Kidney (tissue), 13 donors: ENCODE measurements at regions not wholly inside any gene's neighbourhood (a gene's known extent, or its start where the extent isn't known, plus 50 kb on each side); places are given as distances from the start of the nearest gene placed in this dataset.

Experiments
- DNase-seq, 5 donors: peaks; one replicate each; pipeline ENCODE4 v3.0.0-alpha.2; 2013 to 2020
- FAIRE-seq: peaks from 2 replicates; lab custom pipeline; 2012; peaks lifted over from hg19 to GRCh38; lab: Jason Lieb, UNC
- H3K27ac ChIP-seq, 2 donors: one replicate each; pipeline ENCODE4 v1.7.0; 2013; ENCODE audit warnings: low read depth in 2 of 2, low read length in 2 of 2, inconsistent platforms in 1 of 2
- H3K27me3 ChIP-seq: one replicate; pipeline ENCODE4 v1.7.1; 2013; ENCODE audit warnings: low read length, inconsistent platforms; ENCODE audit not compliant: control insufficient read depth, insufficient read depth
- H3K36me3 ChIP-seq, 3 donors: one replicate each; pipeline versions ENCODE4 v1.7.0 to v1.7.1; 2013; ENCODE audit warnings: low read length in 3 of 3, control low read depth in 1 of 3, inconsistent platforms in 1 of 3; ENCODE audit not compliant: insufficient read depth in 3 of 3, control insufficient read depth in 2 of 3
- H3K4me1 ChIP-seq, 3 donors: one replicate each; pipeline versions ENCODE4 v1.7.0 to v1.7.1; 2013; ENCODE audit warnings: low read length in 3 of 3, inconsistent platforms in 1 of 3, low read depth in 1 of 3; ENCODE audit not compliant: control insufficient read depth in 2 of 3, insufficient read depth in 2 of 3
- H3K4me3 ChIP-seq, 3 donors: one replicate each; pipeline versions ENCODE4 v1.7.0 to v1.8.1; 2013; ENCODE audit warnings: low read length in 3 of 3, control low read depth in 1 of 3, inconsistent platforms in 1 of 3
- H3K9ac ChIP-seq, 3 donors: one replicate each; pipeline versions ENCODE4 v1.7.0 to v1.7.1; 2013; ENCODE audit warnings: low read length in 3 of 3, control low read depth in 1 of 3, inconsistent platforms in 1 of 3
- H3K9me3 ChIP-seq, 3 donors: one replicate each; pipeline versions ENCODE4 v1.7.0 to v1.7.1; 2013; ENCODE audit warnings: low read length in 3 of 3, control low read depth in 1 of 3, inconsistent platforms in 1 of 3; ENCODE audit not compliant: control insufficient read depth in 2 of 3, insufficient read depth in 1 of 3
- intact Hi-C: fragments of 100-400 bp; cut with DNase I; formaldehyde crosslinking; loops from one replicate; pipeline ENCODE4 v1.11.1; 2022
- TF ChIP-seq, protein P1 (sequence below): IDR thresholded peaks from 3 replicates; pipeline ENCODE4 v1.5.1; 2012; ENCODE audit warnings: mild to moderate bottlenecking, moderate library complexity, borderline replicate concordance; ENCODE audit not compliant: insufficient read depth; ENCODE audit errors: extremely low read depth
- donor health status: control.
- donor health status: control.
- donor health status: control.
- donor health status: control.
- donor health status: control.
- donor health status: DM: yes; HTN: yes; CAD: no.
- donor health status: Normal renal cell carcinoma (clear cell type).

DNA sequence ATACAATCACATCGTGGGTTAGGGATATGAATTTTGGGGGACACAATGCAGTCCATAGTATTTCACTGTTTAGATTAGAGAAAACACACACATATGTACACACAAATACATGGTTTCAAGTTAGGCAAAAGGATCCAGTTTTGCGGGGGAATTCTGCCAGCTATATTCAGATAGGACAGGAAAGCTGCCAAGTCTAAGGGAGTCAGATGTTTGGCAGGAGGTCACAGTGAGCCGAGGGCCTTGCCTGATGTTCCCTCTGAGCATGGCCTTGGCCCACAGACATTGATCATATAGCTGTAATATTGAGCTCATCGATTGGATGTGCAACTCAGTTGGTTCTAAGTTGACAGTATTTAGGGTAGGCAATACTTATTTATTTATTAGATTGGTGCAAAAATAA lies 122.8 kb downstream of the ADRA2A start:
- FAIRE-seq: no peak
- Histone ChIP-seq H3K4me1 (no peaks in the 10 kb centered on the region), H3K27ac (no peak overlapping the region), H3K4me3 (no peak overlapping the region), H3K36me3 (no peaks in the 10 kb centered on the region), H3K27me3 (no peaks in the 10 kb centered on the region), H3K9me3 (no peaks in the 10 kb centered on the region), H3K9ac (no peak overlapping the region)
- TF ChIP-seq, protein P1, sequence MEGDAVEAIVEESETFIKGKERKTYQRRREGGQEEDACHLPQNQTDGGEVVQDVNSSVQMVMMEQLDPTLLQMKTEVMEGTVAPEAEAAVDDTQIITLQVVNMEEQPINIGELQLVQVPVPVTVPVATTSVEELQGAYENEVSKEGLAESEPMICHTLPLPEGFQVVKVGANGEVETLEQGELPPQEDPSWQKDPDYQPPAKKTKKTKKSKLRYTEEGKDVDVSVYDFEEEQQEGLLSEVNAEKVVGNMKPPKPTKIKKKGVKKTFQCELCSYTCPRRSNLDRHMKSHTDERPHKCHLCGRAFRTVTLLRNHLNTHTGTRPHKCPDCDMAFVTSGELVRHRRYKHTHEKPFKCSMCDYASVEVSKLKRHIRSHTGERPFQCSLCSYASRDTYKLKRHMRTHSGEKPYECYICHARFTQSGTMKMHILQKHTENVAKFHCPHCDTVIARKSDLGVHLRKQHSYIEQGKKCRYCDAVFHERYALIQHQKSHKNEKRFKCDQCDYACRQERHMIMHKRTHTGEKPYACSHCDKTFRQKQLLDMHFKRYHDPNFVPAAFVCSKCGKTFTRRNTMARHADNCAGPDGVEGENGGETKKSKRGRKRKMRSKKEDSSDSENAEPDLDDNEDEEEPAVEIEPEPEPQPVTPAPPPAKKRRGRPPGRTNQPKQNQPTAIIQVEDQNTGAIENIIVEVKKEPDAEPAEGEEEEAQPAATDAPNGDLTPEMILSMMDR: no peak
- DNase-seq: no peak
- intact Hi-C loops: no loop called here

DNA sequence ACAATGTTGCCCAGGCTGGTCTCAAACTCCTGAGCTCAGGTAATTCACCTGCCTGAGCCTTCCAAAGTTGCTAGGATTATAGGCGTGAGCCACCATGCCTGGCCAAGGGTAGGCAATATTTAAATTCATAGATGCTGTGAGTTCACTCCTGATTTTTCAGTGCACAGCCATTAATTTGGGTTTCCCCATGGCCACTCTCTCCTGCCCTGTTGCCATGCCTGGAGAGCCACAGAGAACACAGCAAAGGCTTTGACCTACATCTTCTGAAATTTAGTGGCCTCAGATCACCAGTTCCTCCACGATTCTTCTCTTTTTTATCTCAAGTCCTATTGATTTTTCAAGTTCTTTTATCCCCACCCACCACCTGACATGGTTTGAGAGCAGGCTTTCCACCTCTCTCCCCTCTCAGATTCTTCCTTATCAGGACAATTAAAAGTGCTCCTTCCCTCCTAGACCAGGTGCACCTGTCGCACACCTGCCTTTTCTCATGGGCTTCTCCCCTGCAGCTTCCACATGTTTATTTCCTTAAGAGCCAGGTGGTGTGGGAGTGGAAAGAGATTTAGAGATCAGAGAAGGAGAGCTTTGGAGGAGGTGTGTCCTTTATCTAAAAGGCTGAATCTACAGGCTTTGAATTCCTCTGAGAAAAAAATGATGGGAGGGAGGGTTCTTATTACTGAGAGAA lies 123.8 kb downstream of the ADRA2A start:
- intact Hi-C loops: no loop called here
- TF ChIP-seq, protein P1: no peak
- no peak for FAIRE-seq

DNA sequence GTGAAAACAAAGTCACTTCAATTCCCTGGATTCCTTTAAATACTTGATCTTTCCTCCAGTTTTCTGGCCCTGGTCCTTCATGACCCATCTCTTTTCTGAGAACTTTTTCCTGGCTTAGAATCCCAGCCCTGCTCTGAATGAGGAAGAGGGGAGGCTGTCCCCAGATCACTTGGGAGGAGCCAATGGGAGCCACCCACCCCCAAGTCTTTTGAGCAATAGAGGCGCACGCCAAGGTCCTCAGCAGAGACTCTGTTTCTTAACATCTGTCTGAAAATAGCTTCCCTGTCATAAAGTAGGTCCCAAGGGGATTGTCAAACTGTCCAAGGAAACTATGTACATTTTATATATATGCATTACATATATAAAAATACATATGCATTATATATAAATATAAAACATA lies 126.8 kb downstream of the ADRA2A start:
- DNase-seq (peak in 3 of 5 donors; percentile 16 to 88 (median 65)), FAIRE-seq (no peak)
- TF ChIP-seq, protein P1: no peak
- H3K27me3 ChIP-seq: no peaks in the 10 kb centered on the region
- no peak overlapping the region for H3K9ac ChIP-seq
- H3K27ac ChIP-seq: no peak overlapping the region
- no peak overlapping the region for H3K4me3 ChIP-seq
- intact Hi-C loops: no loop called here
- no peaks in the 10 kb centered on the region for H3K9me3 ChIP-seq
- H3K36me3 ChIP-seq: no peaks in the 10 kb centered on the region
- H3K4me1 ChIP-seq: no peaks in the 10 kb centered on the region

More for the DNA sequence above, 123.8 kb downstream of the ADRA2A start:
- Histone ChIP-seq H3K4me3 (no peak overlapping the region), H3K4me1 (no peaks in the 10 kb centered on the region), H3K27ac (no peak overlapping the region), H3K27me3 (no peaks in the 10 kb centered on the region), H3K9ac (no peak overlapping the region), H3K36me3 (no peaks in the 10 kb centered on the region), H3K9me3 (no peaks in the 10 kb centered on the region)
- DNase-seq: no peak

DNA sequence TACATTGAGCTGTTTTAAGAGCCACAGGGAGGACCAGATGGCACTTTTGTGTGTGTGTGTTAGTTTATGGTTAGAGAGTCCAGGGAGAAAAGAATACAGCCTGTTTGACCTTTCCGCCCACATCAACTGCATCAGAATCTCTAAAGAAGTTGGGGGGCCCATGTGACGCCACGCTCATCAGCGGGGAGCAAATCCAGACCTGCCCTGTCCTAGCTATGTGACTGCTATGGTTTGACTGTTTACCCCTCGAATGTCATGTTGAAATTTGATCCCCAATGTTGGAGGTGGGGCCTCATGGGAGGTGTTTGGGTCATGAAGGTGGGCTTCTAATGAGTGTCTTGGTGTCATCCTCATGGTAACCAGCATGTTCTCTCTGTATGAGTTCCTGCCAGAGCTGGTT lies 128.0 kb downstream of the ADRA2A start:
- TF ChIP-seq, protein P1: no peak
- Histone ChIP-seq H3K9me3 (no peaks in the 10 kb centered on the region), H3K4me1 (no peaks in the 10 kb centered on the region), H3K4me3 (no peak overlapping the region), H3K27me3 (no peaks in the 10 kb centered on the region), H3K27ac (no peak overlapping the region), H3K9ac (no peak overlapping the region), H3K36me3 (no peaks in the 10 kb centered on the region)
- peak in 3 of 5 donors; percentile 11 to 20 (median 20) for DNase-seq
- FAIRE-seq: no peak
- intact Hi-C loops: no loop called here
